ENCODE measurements at regions not wholly inside any gene's neighbourhood (a gene's known extent, or its start where the extent isn't known, plus 50 kb on each side); places are given as distances from the start of the nearest gene placed in this dataset.

DNA sequence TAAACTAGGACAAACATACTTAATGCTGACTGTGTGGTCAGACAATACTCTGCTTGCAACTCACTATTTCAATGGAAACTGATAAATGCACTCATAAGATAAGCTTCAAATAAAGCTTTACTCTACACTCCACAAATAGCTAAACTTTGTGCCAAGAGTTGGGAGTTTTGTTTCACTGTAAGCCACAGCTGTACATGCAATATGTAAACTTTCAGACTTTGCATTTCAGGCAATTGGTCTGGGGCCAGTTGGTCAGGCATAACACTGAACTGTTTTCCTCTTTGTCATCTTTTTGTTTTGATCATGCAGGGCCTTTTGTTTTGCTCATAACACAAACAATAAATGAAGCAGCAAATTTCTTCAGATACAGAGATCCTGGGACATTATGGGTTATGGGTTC, 426.2 kb downstream of the IPO8 start:
- Histone ChIP-seq H3K9me3 (no peaks in the 10 kb centered on the region), H3K27ac (no peak overlapping the region), H3K36me3 (no peaks in the 10 kb centered on the region), H3K27me3 (no peaks in the 10 kb centered on the region), H3K4me1 (no peaks in the 10 kb centered on the region), H3K4me3 (no peak overlapping the region)
- DNase-seq (no peak), FAIRE-seq (no peak), ATAC-seq (no peak)
- intact Hi-C loops (cut with DNase I) = no loop called here
- TF ChIP-seq, protein P1, sequence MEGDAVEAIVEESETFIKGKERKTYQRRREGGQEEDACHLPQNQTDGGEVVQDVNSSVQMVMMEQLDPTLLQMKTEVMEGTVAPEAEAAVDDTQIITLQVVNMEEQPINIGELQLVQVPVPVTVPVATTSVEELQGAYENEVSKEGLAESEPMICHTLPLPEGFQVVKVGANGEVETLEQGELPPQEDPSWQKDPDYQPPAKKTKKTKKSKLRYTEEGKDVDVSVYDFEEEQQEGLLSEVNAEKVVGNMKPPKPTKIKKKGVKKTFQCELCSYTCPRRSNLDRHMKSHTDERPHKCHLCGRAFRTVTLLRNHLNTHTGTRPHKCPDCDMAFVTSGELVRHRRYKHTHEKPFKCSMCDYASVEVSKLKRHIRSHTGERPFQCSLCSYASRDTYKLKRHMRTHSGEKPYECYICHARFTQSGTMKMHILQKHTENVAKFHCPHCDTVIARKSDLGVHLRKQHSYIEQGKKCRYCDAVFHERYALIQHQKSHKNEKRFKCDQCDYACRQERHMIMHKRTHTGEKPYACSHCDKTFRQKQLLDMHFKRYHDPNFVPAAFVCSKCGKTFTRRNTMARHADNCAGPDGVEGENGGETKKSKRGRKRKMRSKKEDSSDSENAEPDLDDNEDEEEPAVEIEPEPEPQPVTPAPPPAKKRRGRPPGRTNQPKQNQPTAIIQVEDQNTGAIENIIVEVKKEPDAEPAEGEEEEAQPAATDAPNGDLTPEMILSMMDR (IDR thresholded peaks at IDR 0.05) = no peak

DNA sequence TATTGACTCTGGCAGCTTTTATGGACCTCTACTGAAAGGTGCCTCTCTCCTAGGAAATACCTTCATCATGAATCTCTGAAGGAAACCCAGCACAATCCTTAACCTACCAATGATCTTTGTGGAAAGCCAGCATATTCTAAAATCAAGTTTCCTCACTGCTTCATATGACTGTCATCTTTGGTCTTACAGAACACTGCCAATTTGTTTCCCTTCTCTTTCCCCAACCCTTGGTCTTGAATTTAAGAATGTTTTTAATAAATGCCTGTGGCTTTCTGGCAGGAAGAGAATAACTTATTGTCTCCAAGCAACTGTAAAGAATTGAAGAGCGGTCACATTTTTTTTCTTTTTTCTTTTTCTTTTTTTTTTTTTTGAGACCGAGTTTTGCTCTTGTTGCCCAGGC, 427.6 kb downstream of the IPO8 start:
- ATAC-seq (no peak), FAIRE-seq (no peak), DNase-seq (no peak)
- TF ChIP-seq, protein P1 (IDR thresholded peaks at IDR 0.05) = no peak
- H3K4me1 ChIP-seq = no peaks in the 10 kb centered on the region
- no peak overlapping the region for H3K27ac ChIP-seq
- no peak overlapping the region for H3K4me3 ChIP-seq
- no peaks in the 10 kb centered on the region for H3K36me3 ChIP-seq
- H3K27me3 ChIP-seq = no peaks in the 10 kb centered on the region
- no peaks in the 10 kb centered on the region for H3K9me3 ChIP-seq
- intact Hi-C loops (cut with DNase I) = no loop called here
- WGBS, 2 donors = 95 to 96% methylated on average over 2 of the region's 2 CpGs

DNA sequence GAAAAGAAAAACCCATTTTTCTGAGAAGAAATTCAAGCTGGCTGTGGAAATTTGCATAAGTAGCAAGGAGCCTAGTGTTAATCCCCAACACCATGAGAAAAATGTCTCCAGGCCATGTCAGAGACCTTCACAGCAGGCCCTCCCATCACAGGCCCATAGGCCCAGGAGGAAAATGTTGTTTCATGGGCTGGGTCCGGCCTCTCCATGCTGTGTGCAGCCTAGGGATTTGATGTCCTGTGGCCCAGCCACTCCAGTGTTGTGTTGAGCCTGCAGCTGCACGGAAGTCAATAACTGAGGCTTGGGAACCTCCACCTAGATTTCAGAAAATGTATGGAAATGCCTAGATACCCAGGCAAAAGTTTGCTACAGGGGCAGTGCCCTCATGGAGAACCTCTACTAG, 432.2 kb downstream of the IPO8 start:
- Histone ChIP-seq H3K9me3 (no peaks in the 10 kb centered on the region), H3K4me1 (no peaks in the 10 kb centered on the region), H3K27me3 (no peaks in the 10 kb centered on the region), H3K27ac (no peak overlapping the region), H3K4me3 (no peak overlapping the region), H3K36me3 (no peaks in the 10 kb centered on the region)
- TF ChIP-seq, protein P1 (IDR thresholded peaks at IDR 0.05) = no peak
- no peak for FAIRE-seq
- WGBS, 2 donors = 53% methylated on average over 2 of the region's 2 CpGs
- no peak for ATAC-seq
- intact Hi-C loops (cut with DNase I) = no loop called here
- no peak for DNase-seq

DNA sequence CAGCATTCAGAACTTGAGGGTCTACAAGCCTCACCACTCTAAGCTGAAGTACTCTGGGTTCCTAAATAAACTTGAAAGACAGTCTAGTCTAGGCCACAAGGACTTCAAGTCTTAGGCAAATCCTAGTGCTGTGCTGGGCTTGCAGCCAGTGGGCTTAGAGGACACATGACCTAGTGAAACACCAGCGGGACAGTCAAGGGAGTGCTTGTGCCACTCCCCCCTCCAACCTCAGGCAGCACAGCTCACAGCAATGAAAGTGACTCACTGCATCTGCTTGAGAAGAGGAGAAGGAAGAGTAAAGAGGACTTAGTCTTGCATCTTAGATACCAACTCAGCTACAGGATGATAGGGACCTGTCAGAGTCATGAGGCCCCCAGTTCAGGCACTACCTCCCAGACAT, 438.1 kb downstream of the IPO8 start:
- WGBS, 2 donors = 49 to 89% methylated on average over 1 of the region's 1 CpG

DNA sequence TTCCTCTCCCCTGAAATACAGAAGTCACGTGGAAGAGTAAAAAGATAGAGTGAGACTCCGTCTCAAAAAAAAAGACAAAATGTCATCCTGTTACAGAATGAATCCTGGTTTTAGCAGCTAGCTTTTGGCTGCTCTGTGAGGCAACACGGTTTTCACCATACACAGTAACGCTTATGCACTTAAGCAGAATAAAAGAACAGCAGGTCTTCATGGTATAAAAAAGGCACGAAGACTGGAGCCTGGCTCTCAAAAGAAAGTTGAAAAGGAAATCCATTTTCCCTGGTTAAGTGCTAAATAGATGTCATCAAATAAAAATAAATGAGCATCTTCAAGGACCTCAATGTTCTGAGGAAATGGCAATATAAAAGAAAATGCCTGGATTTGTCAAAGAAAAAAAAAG, 444.1 kb downstream of the IPO8 start:
- TF ChIP-seq, protein P1 (IDR thresholded peaks at IDR 0.05) = no peak
- H3K4me3 ChIP-seq = no peak overlapping the region
- no peak for FAIRE-seq
- no peaks in the 10 kb centered on the region for H3K36me3 ChIP-seq
- intact Hi-C loops (cut with DNase I) = no loop called here
- WGBS, 2 donors = 71 to 72% methylated on average over 5 of the region's 5 CpGs
- no peaks in the 10 kb centered on the region for H3K9me3 ChIP-seq
- no peak for DNase-seq
- no peak for ATAC-seq
- H3K27ac ChIP-seq = no peak overlapping the region
- no peaks in the 10 kb centered on the region for H3K27me3 ChIP-seq
- H3K4me1 ChIP-seq = no peaks in the 10 kb centered on the region

More for the DNA sequence above, 438.1 kb downstream of the IPO8 start:
- intact Hi-C loops (cut with DNase I) = no loop called here
- Histone ChIP-seq H3K4me3 (no peak overlapping the region), H3K27me3 (no peaks in the 10 kb centered on the region), H3K27ac (no peak overlapping the region), H3K4me1 (no peaks in the 10 kb centered on the region), H3K9me3 (no peaks in the 10 kb centered on the region), H3K36me3 (no peaks in the 10 kb centered on the region)
- TF ChIP-seq, protein P1 (IDR thresholded peaks at IDR 0.05) = no peak
- FAIRE-seq (no peak), DNase-seq (no peak), ATAC-seq (no peak)
